ENCODE measurements at regions not wholly inside any gene's neighbourhood (a gene's known extent, or its start where the extent isn't known, plus 50 kb on each side); places are given as distances from the start of the nearest gene placed in this dataset.

DNA sequence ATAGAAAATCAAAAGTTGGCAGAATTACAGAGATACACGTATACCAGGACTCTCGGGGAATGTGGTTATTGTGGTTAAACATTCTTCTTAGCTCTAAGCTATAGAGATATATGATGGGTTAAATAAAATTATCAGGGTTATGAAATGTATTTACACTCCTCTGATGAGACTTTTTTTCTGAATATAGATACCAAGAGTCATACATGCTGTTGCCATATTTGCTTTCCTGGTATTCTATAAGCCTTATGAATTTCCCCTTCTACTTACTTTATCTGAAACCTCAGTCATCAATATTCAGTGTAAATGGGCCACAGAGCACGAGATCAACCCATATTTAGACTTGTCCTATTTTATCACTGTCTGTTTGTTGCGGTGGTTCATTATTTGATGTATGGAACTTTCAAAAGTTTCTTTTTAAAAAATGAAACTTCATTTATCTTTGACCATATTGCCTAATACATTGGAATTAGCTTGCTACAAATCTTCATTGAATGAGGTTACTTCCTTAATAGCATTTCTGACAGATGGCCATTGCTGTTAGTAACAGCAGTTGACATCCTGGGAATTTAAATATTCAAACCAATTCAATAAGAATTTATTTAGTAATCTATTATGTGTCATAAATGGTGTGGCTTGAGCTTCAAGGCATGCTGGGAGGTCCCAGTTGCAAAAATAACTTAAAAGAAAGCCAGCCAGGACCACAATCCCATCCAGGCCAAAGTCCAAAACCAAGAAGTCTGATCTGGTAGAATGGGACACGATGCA is 393.5 kb downstream of the PCNX1 start:
- TF ChIP-seq, protein P1, sequence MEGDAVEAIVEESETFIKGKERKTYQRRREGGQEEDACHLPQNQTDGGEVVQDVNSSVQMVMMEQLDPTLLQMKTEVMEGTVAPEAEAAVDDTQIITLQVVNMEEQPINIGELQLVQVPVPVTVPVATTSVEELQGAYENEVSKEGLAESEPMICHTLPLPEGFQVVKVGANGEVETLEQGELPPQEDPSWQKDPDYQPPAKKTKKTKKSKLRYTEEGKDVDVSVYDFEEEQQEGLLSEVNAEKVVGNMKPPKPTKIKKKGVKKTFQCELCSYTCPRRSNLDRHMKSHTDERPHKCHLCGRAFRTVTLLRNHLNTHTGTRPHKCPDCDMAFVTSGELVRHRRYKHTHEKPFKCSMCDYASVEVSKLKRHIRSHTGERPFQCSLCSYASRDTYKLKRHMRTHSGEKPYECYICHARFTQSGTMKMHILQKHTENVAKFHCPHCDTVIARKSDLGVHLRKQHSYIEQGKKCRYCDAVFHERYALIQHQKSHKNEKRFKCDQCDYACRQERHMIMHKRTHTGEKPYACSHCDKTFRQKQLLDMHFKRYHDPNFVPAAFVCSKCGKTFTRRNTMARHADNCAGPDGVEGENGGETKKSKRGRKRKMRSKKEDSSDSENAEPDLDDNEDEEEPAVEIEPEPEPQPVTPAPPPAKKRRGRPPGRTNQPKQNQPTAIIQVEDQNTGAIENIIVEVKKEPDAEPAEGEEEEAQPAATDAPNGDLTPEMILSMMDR (IDR thresholded peaks at IDR 0.05), result no peak
- no peak for TF ChIP-seq POLR2A (IDR thresholded peaks at IDR 0.05; ENCODE audit: low read depth)
- no peak for TF ChIP-seq EP300 (IDR thresholded peaks at IDR 0.05)

All from esophagus muscularis mucosa (tissue), 4 donors.